ENCODE measurements at regions not wholly inside any gene's neighbourhood (a gene's known extent, or its start where the extent isn't known, plus 50 kb on each side); places are given as distances from the start of the nearest gene placed in this dataset.

DNA sequence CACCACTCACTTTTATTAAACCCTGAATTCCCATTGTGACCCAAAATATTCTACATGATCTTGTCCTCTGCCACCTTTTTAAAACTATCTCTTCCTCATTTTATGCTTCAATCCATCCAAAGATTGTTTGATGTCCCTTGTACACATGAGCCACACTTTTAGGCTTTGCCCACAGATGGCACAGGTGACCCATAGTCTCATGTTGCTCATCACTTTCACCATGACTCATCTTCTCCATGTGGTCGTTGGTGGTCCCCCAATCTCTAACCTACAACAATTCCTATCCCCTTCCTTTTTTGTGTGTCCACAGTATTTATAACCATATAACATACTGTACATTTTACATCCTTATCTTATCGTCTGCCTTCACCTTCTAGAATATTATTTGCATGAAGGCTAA is 271.5 kb upstream of the ZWINT start:
- no peak for TF ChIP-seq POLR2A (IDR thresholded peaks at IDR 0.05; ENCODE audit: low read depth, low read length)
- FAIRE-seq: no peak
- no peak for DNase-seq (ENCODE audit: insufficient read length, low spot score)

DNA sequence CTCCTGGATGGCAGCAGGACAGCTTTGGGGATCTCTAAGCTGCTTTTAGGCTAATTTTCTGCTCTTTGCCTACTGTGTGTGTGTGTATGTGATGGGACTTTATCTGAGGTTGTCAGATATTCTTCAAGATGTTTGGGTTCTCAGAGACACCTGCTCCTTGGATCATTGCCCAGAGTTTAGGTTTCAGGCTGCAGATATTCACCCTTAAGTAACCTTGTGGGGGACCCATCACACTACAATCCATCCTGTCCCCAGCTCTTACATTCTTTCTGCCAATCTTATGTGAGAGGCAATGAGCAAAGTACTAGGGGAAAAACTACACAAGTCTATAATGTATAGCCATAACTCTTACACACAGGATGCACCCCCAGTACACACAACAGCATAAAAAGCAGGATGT is 263.0 kb upstream of the ZWINT start:
- FAIRE-seq (no peak), DNase-seq (ENCODE audit: insufficient read length, low spot score) (no peak)

DNA sequence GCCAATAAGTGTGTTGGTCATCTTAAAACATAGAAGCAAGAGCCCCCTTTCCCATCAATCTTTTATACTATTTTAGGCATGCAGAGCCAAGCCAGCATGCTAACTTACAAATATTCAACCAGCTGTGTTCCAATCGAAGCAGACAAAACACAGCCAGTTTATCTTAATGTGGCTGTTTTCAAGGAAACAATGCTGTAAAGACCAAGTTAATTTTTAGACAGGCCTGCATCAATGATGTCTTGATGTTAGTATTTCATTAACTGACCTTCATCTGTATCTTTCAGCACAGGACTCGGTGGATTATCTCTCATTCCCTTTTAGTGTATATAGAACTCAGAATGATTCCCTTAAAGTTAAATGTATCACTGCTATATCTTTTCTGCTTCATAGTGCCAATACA is 262.0 kb upstream of the ZWINT start:
- FAIRE-seq: peak; percentile 84
- DNase-seq (ENCODE audit: insufficient read length, low spot score): no peak

More for the DNA sequence above, 263.0 kb upstream of the ZWINT start:
- no peak for TF ChIP-seq POLR2A (IDR thresholded peaks at IDR 0.05; ENCODE audit: low read depth, low read length)

DNA sequence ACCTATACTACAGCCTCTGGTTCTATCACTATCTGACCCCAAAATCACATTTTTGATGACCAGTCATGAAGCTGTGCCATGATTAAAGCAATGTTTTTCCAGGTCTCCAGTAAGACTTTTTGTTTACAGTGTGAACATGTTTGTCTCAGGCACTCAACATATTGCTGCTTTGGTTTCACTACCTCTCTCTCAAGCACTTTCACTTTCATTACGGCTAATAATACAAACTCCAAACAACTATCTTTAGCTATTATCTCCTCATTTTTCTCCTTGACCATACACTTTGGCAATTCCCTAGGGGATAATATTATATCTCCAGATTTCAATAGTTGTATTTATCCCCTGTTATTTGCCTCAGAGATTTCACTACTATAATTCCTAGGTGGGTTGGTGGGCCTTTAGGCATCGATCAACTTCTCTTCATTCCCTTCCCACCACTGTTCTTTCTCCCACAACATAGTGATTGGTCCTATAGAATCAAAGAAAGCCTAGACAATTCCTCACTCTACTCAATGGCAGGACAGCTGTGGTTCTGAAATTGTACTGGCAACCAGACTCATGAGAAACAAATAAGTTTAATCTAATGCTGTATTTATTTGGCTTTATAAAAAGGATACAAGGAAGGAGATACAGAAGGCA is 261.4 kb upstream of the ZWINT start:
- DNase-seq (ENCODE audit: insufficient read length, low spot score) (peak; percentile 4), FAIRE-seq (peak; percentile 72)
- TF ChIP-seq POLR2A (IDR thresholded peaks at IDR 0.05; ENCODE audit: low read depth, low read length): no peak

More for the DNA sequence above, 262.0 kb upstream of the ZWINT start:
- TF ChIP-seq POLR2A (IDR thresholded peaks at IDR 0.05; ENCODE audit: low read depth, low read length): no peak

DNA sequence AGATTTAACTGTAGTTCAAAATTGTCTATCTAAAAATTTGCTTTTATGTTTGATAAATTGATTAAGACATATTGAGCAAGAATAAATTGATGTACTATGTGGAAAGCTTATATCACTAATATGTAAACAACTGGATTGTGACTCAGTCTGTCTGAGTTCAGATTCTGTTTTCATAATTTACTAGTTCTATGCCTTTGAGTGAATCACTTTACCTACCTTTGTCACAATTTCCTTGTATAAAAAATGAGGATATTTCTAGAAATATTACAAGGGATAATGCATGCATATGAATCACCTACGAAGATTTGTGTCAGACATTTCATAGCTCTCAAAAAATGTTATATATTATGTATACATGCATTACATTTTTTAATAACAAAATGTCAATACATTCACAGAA is 245.1 kb upstream of the ZWINT start:
- DNase-seq (ENCODE audit: insufficient read length, low spot score) (no peak), FAIRE-seq (no peak)
- no peak for TF ChIP-seq POLR2A (IDR thresholded peaks at IDR 0.05; ENCODE audit: low read depth, low read length)

DNA sequence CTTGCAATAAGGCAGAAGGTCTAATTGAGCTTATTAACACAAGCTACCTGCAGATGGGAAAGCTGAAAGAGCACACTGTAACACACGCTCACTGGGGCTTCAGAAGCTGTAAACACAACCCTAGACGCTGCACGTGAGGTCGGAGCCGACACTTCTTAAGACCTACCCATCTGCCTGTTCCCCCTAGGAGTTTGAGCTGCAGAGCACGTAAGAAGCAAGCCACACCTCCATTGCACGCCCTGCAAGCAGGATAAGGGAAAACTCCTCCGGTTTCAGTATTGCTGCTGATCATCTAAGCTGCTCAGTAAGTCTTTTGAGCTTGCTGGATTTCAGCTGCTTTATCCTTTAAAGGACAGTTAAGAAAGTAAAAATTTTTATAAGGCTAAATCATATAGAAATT is 244.0 kb upstream of the ZWINT start:
- FAIRE-seq (peak; percentile 84), DNase-seq (ENCODE audit: insufficient read length, low spot score) (no peak)
- no peak for TF ChIP-seq POLR2A (IDR thresholded peaks at IDR 0.05; ENCODE audit: low read depth, low read length)

DNA sequence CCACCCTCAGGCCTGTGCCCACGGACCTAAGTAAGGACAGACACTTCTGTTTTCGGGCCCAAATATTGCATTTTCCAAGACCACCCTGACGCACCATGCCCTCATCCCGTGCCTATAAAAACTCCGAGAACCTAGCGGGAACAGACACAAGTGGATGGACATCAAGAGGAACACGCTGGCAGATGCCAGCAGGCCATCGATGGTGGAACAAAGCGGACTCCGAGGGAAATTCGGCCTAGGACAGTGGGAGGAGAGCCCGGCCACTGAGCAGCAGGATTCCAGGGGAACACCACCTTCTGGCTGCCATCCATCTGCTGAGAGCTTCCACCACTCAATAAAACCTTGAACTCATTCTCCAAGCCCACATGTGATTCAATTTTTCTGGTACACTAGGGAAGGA is 243.6 kb upstream of the ZWINT start:
- DNase-seq (ENCODE audit: insufficient read length, low spot score): no peak
- no peak for TF ChIP-seq POLR2A (IDR thresholded peaks at IDR 0.05; ENCODE audit: low read depth, low read length)
- no peak for FAIRE-seq

DNA sequence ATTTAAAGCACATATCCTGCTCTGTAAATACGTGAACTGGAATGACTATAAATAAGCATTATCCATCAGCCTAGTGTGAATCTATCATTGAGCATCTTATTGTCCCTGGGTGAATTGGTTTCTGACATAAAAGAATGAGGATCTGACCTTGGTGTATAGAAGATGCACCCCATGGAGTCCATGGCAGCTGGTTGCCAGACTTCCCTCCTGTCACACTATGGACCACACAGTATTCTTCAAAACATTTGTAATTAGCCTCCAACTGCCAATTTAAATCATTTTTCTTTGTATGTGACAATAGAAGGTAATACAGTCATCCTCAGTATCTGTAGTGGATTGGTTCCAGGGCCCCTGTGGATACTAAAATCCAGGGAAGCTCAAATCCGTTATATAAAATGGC is 238.1 kb upstream of the ZWINT start:
- FAIRE-seq (no peak), DNase-seq (ENCODE audit: insufficient read length, low spot score) (no peak)
- no peak for TF ChIP-seq POLR2A (IDR thresholded peaks at IDR 0.05; ENCODE audit: low read depth, low read length)

DNA sequence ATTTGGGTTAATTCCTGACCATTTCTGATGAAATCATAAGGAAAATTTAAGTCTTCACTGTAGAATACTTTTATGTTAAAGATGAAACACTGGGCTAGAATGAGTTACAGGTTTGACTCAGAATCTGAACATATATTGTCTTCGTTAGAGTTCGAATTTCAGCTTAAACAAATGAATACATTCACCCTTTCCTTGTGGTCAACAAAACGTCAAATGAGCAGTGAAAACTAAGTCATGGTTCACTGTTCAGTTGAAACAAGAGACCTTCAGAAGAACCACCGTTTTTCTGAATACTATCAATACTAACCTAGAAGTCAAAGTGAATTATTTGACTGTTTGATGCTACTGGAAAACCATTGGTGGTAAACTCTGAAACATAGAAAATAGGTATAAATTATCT is 235.2 kb upstream of the ZWINT start:
- DNase-seq (ENCODE audit: insufficient read length, low spot score) (no peak), FAIRE-seq (no peak)
- no peak for TF ChIP-seq POLR2A (IDR thresholded peaks at IDR 0.05; ENCODE audit: low read depth, low read length)

DNA sequence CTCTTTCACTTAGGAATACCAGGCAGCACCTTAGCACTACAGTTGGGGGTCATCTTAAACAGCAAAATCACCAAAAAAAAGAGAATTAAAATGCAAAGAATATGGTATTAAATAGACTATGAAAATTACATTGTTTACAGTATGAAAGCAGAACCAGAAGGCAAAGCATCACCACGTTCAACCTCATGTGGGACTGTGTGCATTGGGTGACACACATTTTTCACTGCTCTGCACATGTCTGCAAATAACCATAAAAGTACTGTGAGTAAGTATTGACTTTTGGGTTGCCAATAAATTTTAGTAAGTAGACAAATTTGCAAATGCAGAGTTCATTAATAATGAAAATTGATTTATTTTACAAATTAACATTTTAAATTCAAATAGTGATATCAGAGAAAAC is 232.1 kb upstream of the ZWINT start:
- no peak for TF ChIP-seq POLR2A (IDR thresholded peaks at IDR 0.05; ENCODE audit: low read depth, low read length)
- FAIRE-seq: no peak
- DNase-seq (ENCODE audit: insufficient read length, low spot score): no peak

DNA sequence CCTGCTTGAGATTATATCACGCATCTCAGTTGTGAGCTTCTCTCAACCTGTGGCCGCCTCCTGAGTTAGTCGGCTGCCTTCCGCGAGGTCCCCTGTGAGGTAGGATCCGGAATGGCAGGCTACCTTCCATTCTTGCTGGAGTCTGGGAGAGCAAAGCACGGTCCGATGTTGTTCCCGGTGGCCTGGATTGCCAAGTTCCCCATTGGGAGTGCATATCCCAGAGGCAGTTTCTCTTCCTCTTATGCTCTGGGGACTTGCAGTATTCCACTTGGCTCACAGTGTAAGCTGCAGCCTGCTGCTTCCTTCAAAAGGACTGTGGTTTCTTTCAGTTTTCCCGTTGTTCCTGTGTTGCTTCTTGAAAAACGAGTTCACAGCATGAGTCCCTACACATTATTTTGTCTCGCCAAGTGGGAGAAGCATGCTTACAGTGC is 225.4 kb upstream of the ZWINT start:
- DNase-seq (ENCODE audit: insufficient read length, low spot score) (no peak), FAIRE-seq (no peak)
- no peak for TF ChIP-seq POLR2A (IDR thresholded peaks at IDR 0.05; ENCODE audit: low read depth, low read length)

DNA sequence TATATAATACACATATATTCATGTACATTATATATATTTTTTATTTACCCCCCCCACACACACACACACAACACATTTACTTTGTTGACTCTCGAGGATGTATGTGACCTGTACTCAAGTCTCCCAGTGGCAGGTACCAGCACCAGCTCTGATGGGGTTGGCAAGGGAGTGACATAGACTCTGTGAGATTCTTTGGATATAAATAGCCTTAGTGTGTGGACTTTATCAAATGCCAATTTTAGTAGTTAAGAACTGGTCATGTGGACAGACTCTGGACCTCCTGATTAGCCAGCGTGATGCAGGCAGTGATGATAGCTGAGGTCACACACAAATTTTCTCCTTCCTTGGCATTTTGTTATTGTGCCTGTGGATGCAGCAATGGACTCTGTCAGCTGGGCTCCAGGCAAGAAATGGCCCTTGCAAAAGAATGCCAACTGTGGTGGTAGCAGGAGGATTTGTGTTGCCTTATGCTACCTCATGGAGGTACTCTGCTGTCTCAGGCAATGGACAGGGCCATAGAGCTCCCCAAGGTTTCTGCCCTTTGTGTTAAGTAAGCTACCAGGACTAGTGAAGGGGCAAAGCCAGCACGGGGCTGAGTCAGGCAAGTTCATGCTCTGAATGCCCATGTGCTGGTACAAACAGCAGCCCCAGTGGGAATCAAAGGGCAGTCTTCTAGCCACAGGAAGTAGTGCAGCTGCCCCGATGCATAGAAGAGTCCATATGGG is 224.6 kb upstream of the ZWINT start:
- no peak for DNase-seq (ENCODE audit: insufficient read length, low spot score)
- FAIRE-seq: no peak
- TF ChIP-seq POLR2A (IDR thresholded peaks at IDR 0.05; ENCODE audit: low read depth, low read length): no peak

DNA sequence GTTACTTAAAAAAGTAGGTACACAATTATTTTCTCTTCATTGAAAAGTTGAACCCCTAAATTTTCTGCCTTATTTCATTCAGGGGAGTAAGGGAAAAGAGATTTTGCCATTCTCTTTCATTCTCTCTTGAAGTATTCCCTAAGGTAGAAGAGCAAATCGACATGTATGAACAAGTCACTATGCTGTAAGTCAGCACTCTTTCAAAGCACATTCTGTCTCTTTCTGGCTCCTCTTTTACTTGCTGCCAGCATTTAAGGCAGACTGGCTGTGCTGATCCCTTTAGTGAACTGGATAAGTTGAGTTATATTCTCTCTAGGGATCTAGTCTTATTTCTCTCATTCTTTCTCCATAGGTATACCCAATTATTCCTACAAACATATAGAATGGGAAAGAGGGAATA is 222.3 kb upstream of the ZWINT start:
- FAIRE-seq: no peak
- DNase-seq (ENCODE audit: insufficient read length, low spot score): no peak
- no peak for TF ChIP-seq POLR2A (IDR thresholded peaks at IDR 0.05; ENCODE audit: low read depth, low read length)

DNA sequence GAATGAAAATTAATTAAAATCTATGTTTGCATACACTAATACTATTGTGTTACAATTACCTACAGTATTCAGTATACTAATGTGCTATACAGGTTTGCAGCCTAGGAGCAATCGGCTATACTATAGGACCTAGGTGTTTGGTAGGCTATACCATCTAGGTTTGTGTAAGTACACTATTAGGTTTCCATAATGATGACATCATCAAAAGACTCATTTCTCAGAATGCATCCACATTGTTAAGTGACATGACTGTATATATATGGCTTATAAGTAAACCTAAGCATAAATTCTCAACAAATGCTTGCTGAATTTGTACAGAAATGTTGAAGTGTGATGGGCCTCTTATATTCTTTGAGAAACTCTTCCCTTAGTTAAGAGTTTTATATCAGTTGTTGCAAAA is 206.5 kb upstream of the ZWINT start:
- TF ChIP-seq POLR2A (IDR thresholded peaks at IDR 0.05; ENCODE audit: low read depth, low read length): no peak
- DNase-seq (ENCODE audit: insufficient read length, low spot score) (no peak), FAIRE-seq (no peak)

DNA sequence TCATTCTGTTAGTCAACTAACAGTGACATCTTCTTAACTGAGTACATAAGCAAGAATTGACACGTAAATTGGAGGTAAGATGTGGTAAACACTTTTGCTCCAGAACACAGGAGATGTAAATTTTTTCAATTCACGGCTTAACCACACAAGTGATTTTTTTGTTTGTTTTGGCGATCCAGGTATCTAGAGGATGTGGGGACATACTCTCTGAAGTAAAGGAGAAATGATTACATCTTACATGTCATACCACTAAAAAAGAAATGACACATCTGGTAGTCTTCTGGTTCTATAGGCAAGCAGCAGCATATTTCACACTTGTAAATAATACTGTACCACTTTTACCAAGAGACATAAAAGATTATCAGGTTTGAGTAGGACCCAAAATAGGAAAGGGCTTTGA is 200.3 kb upstream of the ZWINT start:
- TF ChIP-seq POLR2A (IDR thresholded peaks at IDR 0.05; ENCODE audit: low read depth, low read length): no peak
- DNase-seq (ENCODE audit: insufficient read length, low spot score) (no peak), FAIRE-seq (no peak)

All from H54 (cell line).